WERI-Rb-1 (cell line): ENCODE measurements at regions not wholly inside any gene's neighbourhood (a gene's known extent, or its start where the extent isn't known, plus 50 kb on each side); places are given as distances from the start of the nearest gene placed in this dataset.

Source experiments
- DNase-seq: peaks from one replicate; pipeline ENCODE4 v3.0.0-alpha.2; 2020
- H3K27ac ChIP-seq: fragments of 250-450 bp; sonication (Bioruptor Pico); 2 replicates; pipeline ENCODE4 v1.5.1; 2020; ENCODE audit warnings: mild to moderate bottlenecking, moderate library complexity
- H3K27me3 ChIP-seq: fragments of 250-450 bp; sonication (Bioruptor Pico); 2 replicates; pipeline ENCODE4 v1.5.1; 2021; ENCODE audit warnings: mild to moderate bottlenecking, low read depth, moderate library complexity; ENCODE audit not compliant: insufficient read depth, severe bottlenecking
- H3K36me3 ChIP-seq: fragments of 250-450 bp; sonication (Bioruptor Pico); 2 replicates; pipeline ENCODE4 v1.5.1; 2020; ENCODE audit warnings: mild to moderate bottlenecking, moderate library complexity
- H3K4me3 ChIP-seq: 2 replicates; pipeline ENCODE4 v1.5.1; 2011; ENCODE audit warnings: low read depth, mild to moderate bottlenecking, control low read depth, low read length
- H3K9me3 ChIP-seq: fragments of 250-450 bp; sonication (Bioruptor Pico); 2 replicates; pipeline ENCODE4 v1.5.1; 2021; ENCODE audit warnings: mild to moderate bottlenecking, moderate library complexity; ENCODE audit not compliant: severe bottlenecking
- CTCF ChIP-seq: IDR thresholded peaks from 2 replicates; pipeline ENCODE4 v1.5.1; 2011; ENCODE audit warnings: low read depth, mild to moderate bottlenecking, control low read depth, inconsistent platforms, low read length

GRCh38 chr9:3721096-3721495 is 195.3 kb upstream of the RFX3 start:
- Histone ChIP-seq H3K9me3 (no peaks in the 10 kb centered on the region), H3K27me3 (no peaks in the 10 kb centered on the region), H3K36me3 (no peaks in the 10 kb centered on the region), H3K4me3 (no peak overlapping the region), H3K27ac (no peak overlapping the region)
- no peak for DNase-seq
- TF ChIP-seq CTCF, result no peak

- no peaks in the 10 kb centered on the region for H3K27me3 ChIP-seq
- H3K27ac ChIP-seq, result no peak overlapping the region
- TF ChIP-seq CTCF, result no peak
- no peaks in the 10 kb centered on the region for H3K36me3 ChIP-seq
- H3K9me3 ChIP-seq, result no peaks in the 10 kb centered on the region
- no peak overlapping the region for H3K4me3 ChIP-seq
- no peak for DNase-seq
These were observed 193.5 kb upstream of the RFX3 start for GRCh38 chr9:3719286-3719685.

- TF ChIP-seq CTCF, result no peak
- no peaks in the 10 kb centered on the region for H3K9me3 ChIP-seq
- H3K36me3 ChIP-seq, result no peaks in the 10 kb centered on the region
- no peak for DNase-seq
- H3K27ac ChIP-seq, result no peak overlapping the region
- H3K27me3 ChIP-seq, result no peaks in the 10 kb centered on the region
- H3K4me3 ChIP-seq, result no peak overlapping the region
These were observed 190.6 kb upstream of the RFX3 start for GRCh38 chr9:3716415-3716814.

GRCh38 chr9:3708751-3709150 is 182.9 kb upstream of the RFX3 start:
- Histone ChIP-seq H3K27ac (no peak overlapping the region), H3K36me3 (no peaks in the 10 kb centered on the region), H3K27me3 (no peaks in the 10 kb centered on the region), H3K9me3 (no peaks in the 10 kb centered on the region), H3K4me3 (no peak overlapping the region)
- TF ChIP-seq CTCF, result no peak
- no peak for DNase-seq

GRCh38 chr9:3704890-3705289 is 179.1 kb upstream of the RFX3 start:
- H3K27ac ChIP-seq, result no peak overlapping the region
- no peaks in the 10 kb centered on the region for H3K27me3 ChIP-seq
- H3K9me3 ChIP-seq, result no peaks in the 10 kb centered on the region
- DNase-seq, result no peak
- no peak overlapping the region for H3K4me3 ChIP-seq
- TF ChIP-seq CTCF, result no peak
- no peaks in the 10 kb centered on the region for H3K36me3 ChIP-seq

- no peak for TF ChIP-seq CTCF
- DNase-seq, result no peak
- Histone ChIP-seq H3K27me3 (peaks cover 2% of the 10 kb centered on the region), H3K36me3 (no peaks in the 10 kb centered on the region), H3K9me3 (no peaks in the 10 kb centered on the region), H3K4me3 (no peak overlapping the region), H3K27ac (no peak overlapping the region)
These were observed 175.0 kb upstream of the RFX3 start for GRCh38 chr9:3700772-3701171.
